ENCODE measurements at regions not wholly inside any gene's neighbourhood (a gene's known extent, or its start where the extent isn't known, plus 50 kb on each side); places are given as distances from the start of the nearest gene placed in this dataset.

- DNase-seq (ENCODE audit: low read depth in 2 of 2): no peak
These were observed 187.3 kb upstream of the MCHR2 start for GRCh38 chr6:100181309-100181708.

GRCh38 chr6:100179576-100179975 lies 185.6 kb upstream of the MCHR2 start:
- DNase-seq (ENCODE audit: low read depth in 2 of 2): no peak

- DNase-seq (ENCODE audit: low read depth in 2 of 2): no peak
These were observed 183.9 kb upstream of the MCHR2 start for GRCh38 chr6:100177956-100178355.

- no peak for DNase-seq (ENCODE audit: low read depth in 2 of 2)
These were observed 183.1 kb upstream of the MCHR2 start for GRCh38 chr6:100176951-100177710.

GRCh38 chr6:100176311-100176950 lies 182.4 kb upstream of the MCHR2 start:
- DNase-seq (ENCODE audit: low read depth in 2 of 2): no peak

- no peak for DNase-seq (ENCODE audit: low read depth in 2 of 2)
These were observed 181.8 kb upstream of the MCHR2 start for GRCh38 chr6:100175814-100176310.

GRCh38 chr6:100173211-100173610 lies 179.2 kb upstream of the MCHR2 start:
- DNase-seq (ENCODE audit: low read depth in 2 of 2): no peak

- no peak for DNase-seq (ENCODE audit: low read depth in 2 of 2)
These were observed 178.3 kb upstream of the MCHR2 start for GRCh38 chr6:100172322-100172713.

GRCh38 chr6:100171533-100172321 lies 177.7 kb upstream of the MCHR2 start:
- no peak for DNase-seq (ENCODE audit: low read depth in 2 of 2)

- no peak for DNase-seq (ENCODE audit: low read depth in 2 of 2)
These were observed 174.1 kb upstream of the MCHR2 start for GRCh38 chr6:100168148-100168547.

- DNase-seq (ENCODE audit: low read depth in 2 of 2): no peak
These were observed 173.6 kb upstream of the MCHR2 start for GRCh38 chr6:100167585-100167984.

- DNase-seq (ENCODE audit: low read depth in 2 of 2): no peak
These were observed 172.9 kb upstream of the MCHR2 start for GRCh38 chr6:100166956-100167355.

GRCh38 chr6:100165442-100165841 lies 171.4 kb upstream of the MCHR2 start:
- DNase-seq (ENCODE audit: low read depth in 2 of 2): no peak

GRCh38 chr6:100163035-100163434 lies 169.0 kb upstream of the MCHR2 start:
- DNase-seq (ENCODE audit: low read depth in 2 of 2): no peak

- no peak for DNase-seq (ENCODE audit: low read depth in 2 of 2)
These were observed 167.9 kb upstream of the MCHR2 start for GRCh38 chr6:100161782-100162365.

- DNase-seq (ENCODE audit: low read depth in 2 of 2): no peak
These were observed 166.9 kb upstream of the MCHR2 start for GRCh38 chr6:100160930-100161329.

- no peak for DNase-seq (ENCODE audit: low read depth in 2 of 2)
These were observed 161.1 kb upstream of the MCHR2 start for GRCh38 chr6:100155141-100155540.

GRCh38 chr6:100153636-100154275 lies 159.7 kb upstream of the MCHR2 start:
- DNase-seq (ENCODE audit: low read depth in 2 of 2): no peak

- DNase-seq (ENCODE audit: low read depth in 2 of 2): no peak
These were observed 158.2 kb upstream of the MCHR2 start for GRCh38 chr6:100152201-100152600.

- no peak for DNase-seq (ENCODE audit: low read depth in 2 of 2)
These were observed 151.0 kb upstream of the MCHR2 start for GRCh38 chr6:100144991-100145390.

- DNase-seq (ENCODE audit: low read depth in 2 of 2): no peak
These were observed 144.5 kb upstream of the MCHR2 start for GRCh38 chr6:100138346-100139022.

All from stimulated activated CD8-positive, alpha-beta memory T cell treated with anti-CD3 and anti-CD28 coated beads, Interleukin-7, amount 100 ng/mL, for 1 hour (primary cell).